ENCODE measurements at regions not wholly inside any gene's neighbourhood (a gene's known extent, or its start where the extent isn't known, plus 50 kb on each side); places are given as distances from the start of the nearest gene placed in this dataset.

DNA sequence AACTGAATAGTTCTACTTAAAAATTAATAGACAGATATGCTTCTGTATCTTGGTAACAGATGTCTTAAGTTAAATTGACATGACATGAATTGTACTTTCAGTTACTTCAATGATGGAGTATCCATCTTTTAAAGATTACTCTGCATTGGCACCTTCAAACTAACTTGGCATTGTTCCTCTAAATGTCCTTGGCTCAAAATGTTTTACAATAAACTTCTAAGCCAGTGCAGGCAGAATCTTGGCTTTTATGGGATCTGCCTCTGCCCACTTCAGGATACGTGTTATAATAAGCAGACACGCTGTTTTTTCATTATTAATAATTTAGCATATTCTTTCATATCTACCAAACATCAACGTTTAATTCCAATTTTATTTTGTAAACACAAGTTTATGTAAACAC is 873.4 kb upstream of the ADAMTS5 start:
- TF ChIP-seq, protein P1, sequence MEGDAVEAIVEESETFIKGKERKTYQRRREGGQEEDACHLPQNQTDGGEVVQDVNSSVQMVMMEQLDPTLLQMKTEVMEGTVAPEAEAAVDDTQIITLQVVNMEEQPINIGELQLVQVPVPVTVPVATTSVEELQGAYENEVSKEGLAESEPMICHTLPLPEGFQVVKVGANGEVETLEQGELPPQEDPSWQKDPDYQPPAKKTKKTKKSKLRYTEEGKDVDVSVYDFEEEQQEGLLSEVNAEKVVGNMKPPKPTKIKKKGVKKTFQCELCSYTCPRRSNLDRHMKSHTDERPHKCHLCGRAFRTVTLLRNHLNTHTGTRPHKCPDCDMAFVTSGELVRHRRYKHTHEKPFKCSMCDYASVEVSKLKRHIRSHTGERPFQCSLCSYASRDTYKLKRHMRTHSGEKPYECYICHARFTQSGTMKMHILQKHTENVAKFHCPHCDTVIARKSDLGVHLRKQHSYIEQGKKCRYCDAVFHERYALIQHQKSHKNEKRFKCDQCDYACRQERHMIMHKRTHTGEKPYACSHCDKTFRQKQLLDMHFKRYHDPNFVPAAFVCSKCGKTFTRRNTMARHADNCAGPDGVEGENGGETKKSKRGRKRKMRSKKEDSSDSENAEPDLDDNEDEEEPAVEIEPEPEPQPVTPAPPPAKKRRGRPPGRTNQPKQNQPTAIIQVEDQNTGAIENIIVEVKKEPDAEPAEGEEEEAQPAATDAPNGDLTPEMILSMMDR (IDR thresholded peaks at IDR 0.05), result no peak
- TF ChIP-seq POLR2A (IDR thresholded peaks at IDR 0.05), result no peak
- TF ChIP-seq POLR2AphosphoS5 (IDR thresholded peaks at IDR 0.05), result no peak

Data from suprapubic skin (tissue), 4 donors.